ENCODE measurements at regions not wholly inside any gene's neighbourhood (a gene's known extent, or its start where the extent isn't known, plus 50 kb on each side); places are given as distances from the start of the nearest gene placed in this dataset.
"Not testable (repeated sequence)": the region's sequence is repeated elsewhere in the genome, so short reads cannot be mapped to it uniquely, and the experiment has no call there.

DNA sequence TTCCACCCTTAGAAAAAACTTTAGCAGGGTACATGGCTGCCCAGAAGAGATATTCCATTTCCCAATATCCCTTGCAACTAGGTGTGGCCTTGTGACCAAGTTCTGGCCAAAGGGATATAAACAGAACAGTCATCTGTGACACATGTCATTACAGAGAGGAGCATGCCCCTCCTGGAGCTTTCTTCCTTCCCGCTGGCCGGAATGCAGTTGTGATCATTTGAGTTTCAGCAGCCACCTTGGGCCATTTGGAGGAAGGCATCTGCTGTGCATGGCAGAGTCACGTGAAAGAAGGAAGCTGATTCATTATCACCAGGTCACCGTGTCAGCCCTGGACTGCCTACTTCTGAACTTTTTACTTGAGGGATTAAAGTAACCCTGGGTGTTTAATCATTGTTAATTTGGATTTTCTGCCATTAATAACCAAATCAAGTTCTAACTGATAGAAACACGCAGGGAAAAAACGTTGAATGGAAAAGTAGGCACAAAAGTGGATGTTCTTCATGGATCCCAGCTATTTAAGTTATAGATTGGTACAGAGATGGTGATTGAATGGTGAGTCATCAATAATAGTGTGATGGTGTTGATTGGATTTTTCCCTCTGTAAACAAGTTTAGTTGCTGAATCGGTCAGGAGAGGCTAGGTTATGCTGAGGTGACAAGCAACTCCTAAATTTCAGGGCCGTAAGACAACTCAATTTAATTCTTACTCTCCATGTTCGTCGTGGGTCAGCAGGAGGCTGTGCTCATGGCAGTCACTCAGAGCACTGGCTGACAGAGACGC is 80.7 kb upstream of the CCDC167 start:
- DNase-seq = no peak

DNA sequence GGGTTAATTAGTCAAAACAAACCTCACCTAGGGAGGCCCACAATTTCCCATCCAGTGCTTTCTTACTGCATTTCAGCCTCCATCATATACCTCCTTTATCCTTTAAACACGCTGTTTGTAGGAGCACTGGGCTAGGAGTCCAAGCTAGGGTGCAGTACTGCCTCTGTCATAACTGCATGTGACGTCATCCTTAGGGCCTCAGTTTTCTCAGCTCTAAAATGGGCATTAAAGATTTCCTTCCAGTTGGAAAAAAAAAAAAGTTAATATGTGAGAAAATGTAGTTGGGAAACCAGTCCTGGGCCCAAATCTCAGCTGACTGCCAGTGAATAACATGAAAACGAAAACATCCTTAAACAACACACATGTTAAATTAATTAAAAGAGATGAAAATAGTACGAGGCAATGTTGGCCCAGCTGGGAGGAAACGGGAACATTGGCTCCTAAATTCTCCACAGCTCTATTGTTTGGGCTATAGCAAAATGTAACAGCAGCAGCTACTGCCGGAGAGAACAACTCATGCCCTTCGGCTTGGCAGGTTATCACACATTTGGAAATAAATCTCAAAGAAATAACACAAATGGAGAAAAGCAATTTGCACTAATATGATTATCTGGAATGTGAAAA is 79.9 kb upstream of the CCDC167 start:
- no peak for DNase-seq

DNA sequence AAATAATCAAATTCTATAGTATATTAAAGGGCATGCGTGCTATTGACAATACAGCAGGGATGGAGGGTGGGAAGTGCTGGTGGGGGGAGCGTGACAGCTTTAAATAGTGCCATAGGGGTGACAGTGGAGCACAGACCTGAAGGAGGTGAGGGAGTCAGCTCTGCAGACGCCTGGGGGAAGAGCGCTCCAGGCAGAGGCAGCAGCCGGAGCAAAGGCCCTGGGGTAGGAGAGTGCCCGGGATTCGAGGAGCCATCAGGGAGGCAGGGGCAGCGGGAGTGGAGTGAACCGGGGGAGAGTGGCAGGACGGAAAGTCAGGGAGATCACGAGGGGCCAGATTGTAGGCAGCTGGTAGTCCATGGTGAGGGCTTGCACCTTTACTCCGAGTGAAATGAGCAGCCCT is 78.4 kb upstream of the CCDC167 start:
- no peak for DNase-seq

DNA sequence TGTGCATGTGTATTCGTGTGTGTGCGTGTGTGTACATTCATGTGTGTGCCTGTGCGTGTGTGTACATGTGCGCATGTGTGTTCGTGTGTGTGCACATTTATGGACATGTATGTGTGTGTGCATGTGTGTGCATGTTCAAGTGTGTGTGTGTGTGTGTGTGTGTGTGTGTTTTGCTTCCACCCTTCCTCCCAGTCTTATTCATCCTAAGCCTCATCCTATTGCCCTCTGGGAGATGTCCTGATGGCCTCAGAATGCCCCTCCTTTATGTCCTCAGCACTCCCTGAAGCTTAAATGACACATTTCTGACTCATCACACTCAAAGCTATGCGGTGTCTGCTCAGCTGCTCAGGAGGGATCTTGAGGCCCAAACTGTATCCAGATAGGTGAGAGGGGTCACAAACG is 76.6 kb upstream of the CCDC167 start:
- no peak for DNase-seq

DNA sequence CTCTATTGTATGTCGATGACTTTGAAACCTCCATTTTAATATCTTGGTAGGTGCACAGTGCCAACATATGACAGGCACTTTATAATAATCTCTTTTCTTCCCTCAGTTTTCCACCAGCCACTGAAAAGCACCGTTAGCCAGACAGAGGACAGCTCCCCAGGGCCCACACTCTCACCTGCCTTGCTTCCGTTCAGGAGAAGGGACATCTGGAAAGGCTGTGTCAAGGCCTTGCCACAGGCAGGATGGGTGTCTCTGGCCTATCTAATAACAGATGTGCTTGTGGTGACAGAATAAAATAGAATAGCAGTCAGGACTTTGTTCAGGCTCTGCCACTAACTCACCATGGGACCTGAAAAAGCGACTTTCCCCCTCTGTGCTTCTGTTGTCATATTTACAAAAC is 75.5 kb upstream of the CCDC167 start:
- DNase-seq = no peak

DNA sequence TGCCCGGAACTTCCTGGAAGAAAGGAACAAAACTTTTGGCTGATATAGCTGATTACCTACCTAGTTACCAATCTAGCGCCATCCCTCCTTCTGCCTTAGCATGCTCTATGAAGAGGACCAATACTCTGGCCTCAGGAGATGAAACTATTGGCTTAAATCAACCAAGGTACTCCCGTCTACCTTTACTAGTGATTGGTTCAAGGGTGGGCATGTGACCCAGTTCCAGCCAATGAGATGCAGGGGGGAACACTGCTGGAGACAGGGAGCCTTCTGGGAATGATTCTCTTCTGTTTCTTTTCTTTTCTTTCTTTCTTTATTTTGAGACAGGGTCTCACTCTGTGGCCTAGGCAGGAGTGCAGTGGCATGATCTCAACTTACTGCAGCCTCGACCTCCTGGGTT is 72.6 kb upstream of the CCDC167 start:
- DNase-seq = no peak

DNA sequence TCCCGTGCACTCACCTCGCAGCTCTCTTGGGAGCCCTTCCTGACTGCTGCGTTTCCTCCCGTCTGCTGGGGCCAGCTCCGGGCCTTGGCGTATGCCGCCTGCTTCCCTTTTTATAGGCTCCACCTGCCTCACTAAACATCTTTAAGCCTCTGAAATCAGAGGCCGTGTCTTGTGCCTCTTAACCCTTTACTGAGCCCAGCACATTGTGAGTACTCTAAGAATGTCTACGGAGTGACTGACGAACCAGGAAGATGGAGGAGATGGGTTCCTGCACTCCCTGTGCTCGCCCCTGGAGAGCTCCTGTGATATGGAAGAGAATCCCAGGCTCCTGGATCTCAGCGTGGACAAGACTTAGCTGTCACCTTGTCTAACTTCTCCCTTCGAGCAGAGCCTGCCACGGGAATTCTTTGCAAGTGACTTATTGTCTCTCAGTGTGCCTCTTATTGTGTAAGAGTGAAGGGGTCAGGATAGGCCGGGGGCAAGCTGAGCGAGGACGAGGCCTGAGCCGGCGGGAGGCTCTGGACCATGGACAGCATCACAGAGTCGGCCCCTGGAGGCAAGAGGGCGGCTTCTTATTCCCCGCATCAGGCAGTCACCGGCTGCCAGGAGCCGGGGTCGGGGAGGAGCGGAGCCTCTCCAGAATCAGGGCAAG is 70.9 kb upstream of the CCDC167 start:
- DNase-seq = peak; percentile 77

DNA sequence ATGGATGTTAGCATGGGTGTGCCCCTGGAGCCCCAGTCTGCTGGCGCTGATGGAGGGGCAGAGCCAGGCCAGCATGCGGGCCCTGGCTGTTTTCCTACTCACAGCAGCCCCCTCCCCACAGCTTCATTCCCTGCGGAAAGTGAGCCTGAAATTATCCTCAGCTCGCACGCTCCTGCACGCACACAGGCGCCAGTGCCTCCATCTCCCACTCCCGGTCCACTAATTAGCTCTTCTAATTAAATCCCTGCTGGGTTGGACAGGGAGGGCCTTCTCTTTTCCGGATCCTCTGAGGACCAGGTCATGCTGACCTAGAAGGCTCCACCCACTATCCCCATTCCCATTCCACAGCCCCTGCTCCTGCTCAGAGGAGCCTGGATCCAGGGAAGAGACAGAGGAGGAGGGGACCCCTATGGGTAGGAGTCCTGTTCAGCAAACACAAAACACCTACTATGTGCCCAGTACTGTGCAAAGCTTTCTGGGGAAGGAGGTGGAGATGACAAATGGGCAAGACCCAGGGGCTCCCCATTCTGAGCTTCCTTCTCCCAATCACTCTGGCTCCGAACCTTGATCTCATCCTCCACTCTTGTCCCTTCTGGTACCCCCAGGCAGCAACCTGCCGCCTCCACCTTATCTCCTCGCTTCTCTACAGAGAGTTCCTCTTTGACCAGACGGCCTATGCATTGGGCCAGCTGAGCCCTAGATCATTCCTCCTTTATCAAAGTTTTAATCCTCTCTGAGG is 70.2 kb upstream of the CCDC167 start:
- no peak for DNase-seq

DNA sequence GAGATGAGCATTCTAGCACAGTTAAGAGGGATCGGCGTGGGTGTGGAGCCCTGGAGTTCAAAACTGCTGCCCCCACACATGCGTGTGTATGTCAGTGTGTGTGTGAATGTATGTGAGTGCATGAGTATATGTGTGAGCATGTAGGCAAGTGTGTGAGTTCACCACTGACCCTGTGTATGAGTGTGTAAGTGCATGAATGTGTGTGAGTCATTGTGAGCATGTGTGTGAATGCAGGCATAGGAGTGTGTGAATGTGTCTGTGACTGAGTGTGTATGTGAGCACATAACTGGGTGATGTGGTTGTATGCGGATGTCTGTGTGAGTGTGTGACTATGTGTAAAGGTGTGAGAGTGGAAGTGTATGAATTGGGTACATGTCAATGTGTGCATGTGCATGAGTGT is 69.6 kb upstream of the CCDC167 start:
- no peak for DNase-seq

DNA sequence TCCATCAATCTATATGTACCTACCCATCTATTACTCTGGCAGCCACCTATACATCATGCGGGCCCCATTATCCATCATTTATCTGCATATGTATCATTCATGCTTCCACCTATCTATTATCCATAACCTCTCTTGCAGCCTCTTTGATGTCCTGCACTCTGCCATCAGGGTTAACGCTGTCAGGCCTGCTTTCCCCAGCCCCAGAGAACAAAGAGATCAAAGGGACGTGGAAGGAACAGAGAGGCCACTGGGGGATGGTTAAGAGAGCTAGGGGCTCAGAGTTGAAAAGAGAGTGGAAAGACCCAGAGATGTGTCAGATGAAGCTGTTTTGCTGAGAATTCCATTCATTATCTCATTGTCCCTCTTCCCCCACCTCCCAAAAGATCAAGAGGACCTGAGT is 67.3 kb upstream of the CCDC167 start:
- DNase-seq = no peak

DNA sequence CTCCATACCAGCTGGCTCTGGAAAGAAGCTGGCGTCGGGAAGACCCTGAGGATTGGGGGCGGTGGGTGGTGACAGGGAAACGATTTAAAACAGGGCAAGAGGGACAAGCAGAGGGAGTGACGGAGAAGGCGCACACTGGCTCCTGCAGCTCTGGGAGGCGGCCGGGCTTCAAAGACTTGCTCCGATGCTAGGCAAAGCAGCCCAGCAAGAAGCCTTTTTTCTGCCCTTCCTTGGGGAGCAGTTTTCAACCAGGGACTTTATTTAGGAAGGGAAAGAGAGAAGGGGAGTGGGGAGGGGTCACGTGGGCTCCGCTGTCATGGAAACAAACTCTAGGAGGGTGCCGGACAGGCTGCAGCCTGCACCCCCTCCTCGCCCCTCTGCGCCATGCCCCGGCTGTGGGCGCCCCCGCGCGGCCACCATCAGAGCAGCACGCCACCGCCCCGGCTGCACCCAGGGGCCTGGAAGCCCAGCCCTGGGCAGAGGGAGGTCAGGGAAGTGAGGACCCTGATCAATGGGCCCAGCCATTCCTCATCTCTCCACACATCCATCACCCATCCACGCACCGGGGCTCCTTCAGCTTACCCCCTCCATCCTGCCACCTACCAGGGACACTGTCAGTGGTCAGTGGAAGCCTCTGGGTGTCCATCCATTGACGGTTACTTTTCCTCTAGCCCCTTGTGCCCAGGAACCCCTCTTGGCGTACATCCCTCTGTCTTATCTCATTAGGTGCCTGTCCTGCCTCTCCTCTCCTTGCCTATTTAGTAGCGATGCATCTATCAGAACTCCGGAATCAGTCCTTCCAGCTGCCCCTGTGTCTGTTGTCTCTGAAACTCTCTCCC is 66.6 kb upstream of the CCDC167 start:
- DNase-seq = peak; percentile 42

DNA sequence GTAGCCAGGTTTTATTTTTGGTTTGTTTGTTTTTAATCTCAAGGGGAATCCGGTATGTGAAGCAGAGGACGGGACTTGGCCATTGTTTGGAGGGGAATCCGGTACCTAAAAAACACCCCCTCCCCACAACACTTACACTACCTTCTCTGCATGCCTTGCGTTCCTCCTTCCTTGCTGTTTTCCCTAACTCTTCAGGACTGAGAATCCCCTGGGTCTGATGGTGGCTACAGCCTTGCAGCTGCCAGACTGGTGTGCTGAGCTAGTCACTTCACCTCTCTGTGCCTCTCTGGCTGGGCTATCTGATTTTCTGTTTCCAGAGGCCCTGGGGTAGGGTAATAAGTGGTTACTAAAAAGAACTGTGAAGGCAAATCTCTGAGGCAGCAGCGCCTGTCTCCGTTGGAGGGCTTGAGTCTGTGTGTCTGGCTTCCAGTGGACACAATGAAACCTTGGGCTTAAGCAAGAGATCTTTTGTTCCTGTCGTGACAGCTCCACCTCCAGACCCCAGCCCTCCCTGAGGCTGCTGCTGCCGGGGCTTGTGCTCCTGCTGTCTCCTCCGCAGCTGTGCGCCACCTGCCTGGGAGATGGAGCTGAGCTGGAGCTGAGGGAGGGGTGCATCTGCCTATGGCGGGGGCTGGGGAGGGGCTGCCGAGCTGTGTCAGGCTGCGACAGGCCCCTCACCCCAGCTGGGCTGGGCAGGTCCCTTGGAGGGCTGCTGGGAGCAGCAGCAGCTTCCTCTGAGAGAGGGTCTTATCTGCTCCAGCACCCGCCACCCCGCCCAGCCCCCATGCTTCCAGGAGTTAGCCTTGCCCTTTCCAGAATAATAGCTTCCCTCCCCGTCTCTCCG is 65.8 kb upstream of the CCDC167 start:
- peak; percentile 40 for DNase-seq

DNA sequence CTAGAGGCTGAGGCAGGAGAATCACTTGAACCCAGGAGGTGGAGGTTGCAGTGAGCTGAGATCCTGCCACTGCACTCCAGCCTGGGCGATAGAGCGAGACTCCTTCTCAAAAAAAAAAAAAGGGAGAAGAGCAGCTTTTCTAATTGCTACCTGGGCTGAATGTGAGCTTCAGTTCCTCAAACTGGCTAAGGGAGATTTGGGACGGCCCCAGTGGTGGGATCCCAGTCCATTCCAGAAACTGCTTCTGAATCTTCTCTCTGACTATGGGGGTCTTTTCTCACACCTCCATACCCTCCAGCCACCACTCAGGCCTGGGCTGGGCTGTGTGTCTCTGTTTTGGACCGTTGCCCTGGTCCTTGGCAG is 63.2 kb upstream of the CCDC167 start:
- not testable (repeated sequence) for DNase-seq

DNA sequence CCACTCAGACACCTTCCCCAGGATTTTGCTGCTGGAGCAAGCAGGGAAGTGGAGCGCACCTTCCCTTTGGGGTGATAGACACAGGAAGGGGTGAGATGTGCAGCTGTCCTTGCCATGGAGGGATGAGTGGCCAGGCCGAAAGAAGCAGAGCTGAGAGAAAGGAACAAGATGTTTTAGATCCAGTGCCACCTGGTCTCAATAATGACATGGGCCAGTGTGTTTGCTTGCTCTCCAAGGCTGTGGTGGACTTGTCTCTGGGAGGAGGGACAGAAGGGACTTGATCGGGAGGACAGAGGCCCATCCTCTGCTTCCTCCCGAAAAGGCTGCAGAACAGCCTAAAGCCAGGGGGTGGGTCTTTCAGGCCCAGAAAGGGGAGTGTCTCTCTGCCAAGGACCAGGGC is 61.7 kb upstream of the CCDC167 start:
- DNase-seq = no peak

DNA sequence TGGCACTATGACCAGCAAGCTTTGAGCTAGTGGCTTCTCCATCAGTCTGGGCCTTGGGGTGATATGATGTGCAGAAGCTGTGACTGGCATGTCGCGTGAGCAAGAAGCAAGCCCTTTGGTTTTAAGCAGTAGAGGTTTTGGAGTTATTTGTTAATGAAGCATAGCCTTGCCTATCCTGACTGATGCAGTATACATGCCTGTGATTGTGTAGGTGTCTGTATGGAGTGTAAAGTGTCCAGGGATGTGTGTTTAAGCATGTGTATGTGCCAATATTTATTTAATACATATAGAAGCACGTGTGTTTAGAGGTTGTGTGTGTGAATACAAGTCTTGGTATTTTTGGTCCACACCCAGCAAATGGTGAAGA is 61.0 kb upstream of the CCDC167 start:
- no peak for DNase-seq

DNA sequence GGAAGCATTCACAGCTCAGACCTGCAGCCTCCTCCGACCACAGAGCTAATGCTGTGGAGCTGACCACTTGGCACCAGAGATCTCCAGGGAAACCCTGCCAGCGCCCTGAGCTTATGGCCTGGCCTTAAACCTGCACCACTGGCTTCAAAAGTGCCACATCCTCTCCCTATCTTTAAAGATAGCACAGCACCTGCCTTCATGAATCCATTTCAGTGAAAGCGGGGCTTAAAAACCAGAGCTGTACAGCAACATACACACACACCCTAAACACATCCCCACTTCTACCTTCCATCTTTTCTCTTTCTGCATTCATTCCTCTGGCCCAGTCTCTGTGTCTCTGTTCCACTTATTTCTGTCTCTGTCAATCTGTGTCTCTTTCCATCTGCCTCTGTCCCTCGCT is 59.8 kb upstream of the CCDC167 start:
- no peak for DNase-seq

DNA sequence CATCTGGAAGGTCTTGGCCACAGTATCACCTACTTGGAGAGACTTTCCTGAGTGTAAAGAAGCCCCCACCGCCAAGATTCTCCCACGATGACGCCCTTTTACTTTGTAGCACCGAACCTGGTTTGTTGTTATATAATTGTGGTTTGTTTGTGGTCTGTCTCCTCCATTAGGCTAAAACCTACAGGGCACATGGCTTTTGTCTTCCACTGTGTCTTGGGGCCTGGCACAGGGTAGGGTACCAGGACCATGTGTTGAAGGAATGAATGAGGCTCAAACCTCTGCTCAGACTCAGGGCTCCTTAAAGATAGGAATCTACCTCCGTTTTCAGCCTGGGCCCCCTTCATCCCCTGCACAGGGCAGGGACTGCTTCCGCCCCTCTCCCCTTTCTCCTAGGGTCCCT is 59.4 kb upstream of the CCDC167 start:
- DNase-seq = no peak

DNA sequence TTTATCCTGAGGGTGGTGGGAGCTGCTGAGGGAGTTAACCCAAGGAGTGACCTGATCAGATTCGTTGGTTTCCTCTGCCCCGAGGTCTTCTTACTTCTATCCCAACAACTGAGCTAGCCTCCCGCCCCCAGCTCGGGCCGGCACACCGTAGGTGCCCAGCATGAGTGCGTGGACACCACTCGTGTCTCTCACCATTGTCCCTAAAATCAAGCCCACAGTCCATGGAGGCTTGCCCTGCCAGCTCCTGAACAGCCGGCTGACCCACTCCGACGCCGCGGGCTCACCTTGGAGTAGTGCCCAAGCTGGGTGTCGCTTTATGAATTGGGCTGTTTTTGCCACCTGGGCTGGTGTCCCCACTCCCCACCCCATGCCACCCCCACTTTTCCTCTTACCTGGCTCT is 59.0 kb upstream of the CCDC167 start:
- no peak for DNase-seq

DNA sequence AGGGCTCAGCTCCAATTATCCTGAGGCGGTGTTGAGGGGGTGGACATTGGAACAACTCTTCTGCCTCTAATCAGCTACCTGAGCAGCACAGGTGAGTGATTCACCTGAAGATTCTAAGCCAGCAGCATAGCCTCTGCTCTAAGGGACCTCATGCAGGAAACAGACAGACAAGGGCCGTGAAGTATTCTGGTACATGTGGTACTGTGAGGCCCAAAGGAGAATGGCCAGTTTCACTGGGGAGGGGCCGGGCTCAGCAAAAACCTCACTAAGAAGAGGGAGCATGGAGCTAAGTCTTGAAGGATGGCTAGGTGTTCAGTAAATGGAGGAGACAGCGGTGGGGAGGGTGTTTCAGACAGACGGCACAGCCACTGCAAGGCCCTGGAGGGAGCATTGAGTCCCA is 58.5 kb upstream of the CCDC167 start:
- no peak for DNase-seq

DNA sequence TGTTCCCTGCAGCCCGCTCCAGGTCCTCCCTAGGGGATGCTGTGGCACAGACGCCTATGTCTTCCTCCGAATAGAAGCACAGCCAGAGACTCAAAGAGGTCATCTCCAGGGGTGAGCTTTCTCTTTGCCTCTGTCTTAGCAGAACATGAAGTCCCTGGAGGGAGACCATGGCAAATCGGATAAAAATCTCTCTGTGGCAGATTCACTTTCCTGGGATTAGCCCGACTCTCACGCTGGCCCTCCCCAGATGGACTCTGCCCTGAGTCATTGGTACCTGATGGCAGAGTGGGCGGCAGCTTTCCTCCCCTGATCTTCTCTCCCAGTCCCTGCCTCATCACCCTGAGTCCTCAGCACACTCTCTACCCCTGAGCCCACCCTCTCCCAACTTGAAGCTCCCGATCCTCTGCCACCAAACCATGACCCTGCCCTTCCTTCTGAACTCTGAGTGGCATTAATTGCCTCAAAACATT is 58.0 kb upstream of the CCDC167 start:
- DNase-seq = no peak

DNA sequence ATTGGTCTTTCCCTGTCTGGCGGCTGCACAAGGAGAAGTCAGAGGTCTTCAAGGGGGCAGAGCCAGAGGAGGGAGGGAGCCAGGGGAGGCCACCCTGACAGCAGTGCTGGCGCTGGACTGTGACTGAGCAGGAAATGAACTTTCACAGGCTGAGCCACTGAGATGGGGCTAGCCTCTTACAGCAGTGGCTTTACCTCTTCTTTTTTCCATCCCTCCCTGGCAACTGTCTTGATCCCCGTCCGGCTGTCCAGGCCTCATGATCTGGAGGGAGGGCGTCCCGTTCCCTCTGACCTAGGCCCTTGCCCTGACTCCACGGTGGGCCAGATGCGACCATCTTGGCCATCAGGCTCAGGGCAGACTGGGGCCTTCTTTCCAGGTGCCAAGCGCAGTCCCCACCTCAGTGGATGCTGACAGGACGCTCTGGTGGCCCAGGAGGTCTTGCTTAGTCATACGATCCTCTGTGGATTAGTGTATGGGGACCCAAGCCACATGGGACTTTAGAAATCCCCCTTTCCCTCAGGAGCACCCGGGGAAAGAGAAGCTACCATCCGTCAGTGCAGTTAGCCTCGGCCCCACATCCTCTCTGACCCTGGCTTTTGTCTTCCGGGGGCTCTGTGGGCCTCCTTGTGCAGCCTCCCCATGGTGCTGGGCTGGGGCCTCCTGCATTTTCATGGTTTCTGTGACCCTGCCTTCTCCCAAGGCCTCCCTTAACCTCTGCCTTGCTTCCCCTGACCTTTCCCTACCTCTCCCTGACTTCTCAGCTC is 57.4 kb upstream of the CCDC167 start:
- no peak for DNase-seq

Data from NCI-H524 treated with DMSO at 0.1 percent for 48 hours (cell line).